Astrocyte (in vitro differentiated cells and primary cell): ENCODE measurements at regions not wholly inside any gene's neighbourhood (a gene's known extent, or its start where the extent isn't known, plus 50 kb on each side); places are given as distances from the start of the nearest gene placed in this dataset.

Experiments
- CTCF ChIP-seq: IDR thresholded peaks from 2 replicates; pipeline ENCODE4 v1.5.1; 2011; ENCODE audit warnings: low read depth, mild to moderate bottlenecking, inconsistent platforms, low read length, moderate library complexity; ENCODE audit not compliant: insufficient read depth
- EZH2 ChIP-seq: IDR thresholded peaks from 2 replicates; pipeline ENCODE4 v1.6.1; 2012; ENCODE audit warnings: mild to moderate bottlenecking, low read length, inconsistent platforms; ENCODE audit not compliant: insufficient read depth

DNA sequence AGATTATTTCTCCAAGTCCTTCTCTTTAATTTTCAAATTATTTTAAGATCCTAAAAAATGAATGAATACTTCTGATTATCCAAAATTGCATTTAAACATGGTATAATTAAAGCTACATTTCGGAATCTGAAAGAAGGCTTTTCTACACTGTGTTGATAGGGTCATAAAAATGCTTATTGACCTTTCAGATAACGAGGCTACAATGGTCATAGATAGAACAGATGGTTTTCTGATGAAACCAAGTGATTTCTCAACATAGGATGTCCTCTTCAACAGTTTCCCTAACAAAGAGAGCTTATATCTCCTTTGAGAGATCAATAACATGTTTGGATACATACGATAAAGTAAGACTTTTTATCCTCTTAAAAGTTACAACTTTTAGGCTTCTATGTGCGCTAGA, 201.1 kb downstream of the PTH2R start:
- TF ChIP-seq EZH2 (no peak), CTCF (no peak)
